ENCODE measurements at regions not wholly inside any gene's neighbourhood (a gene's known extent, or its start where the extent isn't known, plus 50 kb on each side); places are given as distances from the start of the nearest gene placed in this dataset.

DNA sequence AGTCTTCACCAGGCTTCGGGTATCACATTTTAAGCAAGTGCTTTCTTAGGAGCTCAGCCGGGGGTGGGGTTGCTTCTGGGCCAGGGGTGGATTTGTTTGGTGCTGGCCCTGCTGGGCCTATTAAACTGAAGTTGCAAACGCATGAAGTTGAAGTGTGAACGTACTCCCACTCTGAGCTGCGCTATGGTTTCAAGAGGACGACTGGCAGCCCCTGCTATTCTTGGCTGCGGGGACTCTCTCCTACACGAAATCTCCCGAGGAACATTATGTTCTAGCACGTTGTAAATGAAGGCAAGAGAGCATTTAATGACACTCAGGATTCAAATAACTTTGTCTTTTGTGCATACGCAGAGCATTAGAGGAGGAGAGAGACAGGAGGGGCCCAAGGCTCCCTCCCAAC is 401.3 kb upstream of the BOD1L1 start:
- TF ChIP-seq POLR2A (IDR thresholded peaks at IDR 0.05) (no peak), CTCF (IDR thresholded peaks at IDR 0.05) (no peak)
